ENCODE measurements at regions not wholly inside any gene's neighbourhood (a gene's known extent, or its start where the extent isn't known, plus 50 kb on each side); places are given as distances from the start of the nearest gene placed in this dataset.

DNA sequence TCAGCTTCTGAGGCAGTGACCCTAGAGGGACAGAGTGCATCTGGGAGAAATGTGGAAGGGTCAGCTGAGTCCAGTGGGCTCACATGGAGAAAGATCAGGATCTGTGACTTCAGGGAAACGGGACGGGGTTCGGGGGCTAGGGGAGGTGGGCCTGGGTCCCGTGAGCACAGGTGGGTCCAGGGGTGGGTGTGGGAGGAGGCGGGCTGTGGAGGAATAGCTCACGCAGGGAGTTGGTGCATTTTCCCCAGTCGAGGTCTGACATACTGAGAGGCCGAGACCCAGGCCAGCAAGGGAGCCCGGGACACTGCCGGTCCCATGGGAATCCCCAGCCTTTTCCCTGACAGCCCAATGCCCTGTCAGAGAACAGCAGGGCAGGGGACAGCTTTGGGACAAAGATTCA is 93.1 kb downstream of the TNFAIP2 start:
- intact Hi-C loops (cut with micrococcal nuclease; ENCODE audit: unreplicated experiment) = no loop called here
- Mint-ChIP-seq H3K9me3 (ENCODE audit: unreplicated experiment) (peaks cover 10% of the 10 kb centered on the region), H3K4me3 (ENCODE audit: unreplicated experiment) (no peak overlapping the region), H3K27ac (ENCODE audit: unreplicated experiment) (no peak overlapping the region), H3K36me3 (ENCODE audit: insufficient read depth, unreplicated experiment) (no peaks in the 10 kb centered on the region), H3K27me3 (ENCODE audit: insufficient read depth, unreplicated experiment) (no peaks in the 10 kb centered on the region), H3K4me1 (ENCODE audit: low read depth, unreplicated experiment) (no peaks in the 10 kb centered on the region)
- H3K36me3 ChIP-seq (ENCODE audit: control insufficient read depth, insufficient read depth, low read length) = no peaks in the 10 kb centered on the region
- H3K4me3 ChIP-seq (ENCODE audit: low read depth, low read length) = no peak overlapping the region
- no peaks in the 10 kb centered on the region for H3K27me3 ChIP-seq (replicated peaks; ENCODE audit: control insufficient read depth, insufficient read depth, low read length)
- BruUV-seq (replicated peaks) = no TSS peak
- no peaks in the 10 kb centered on the region for H3K9me3 ChIP-seq
- CTCF ChIA-PET = no interaction called here
- POLR2A ChIA-PET = no interaction called here
- H3K4me1 ChIP-seq = peaks cover 9% of the 10 kb centered on the region
- TF ChIP-seq, protein P1, sequence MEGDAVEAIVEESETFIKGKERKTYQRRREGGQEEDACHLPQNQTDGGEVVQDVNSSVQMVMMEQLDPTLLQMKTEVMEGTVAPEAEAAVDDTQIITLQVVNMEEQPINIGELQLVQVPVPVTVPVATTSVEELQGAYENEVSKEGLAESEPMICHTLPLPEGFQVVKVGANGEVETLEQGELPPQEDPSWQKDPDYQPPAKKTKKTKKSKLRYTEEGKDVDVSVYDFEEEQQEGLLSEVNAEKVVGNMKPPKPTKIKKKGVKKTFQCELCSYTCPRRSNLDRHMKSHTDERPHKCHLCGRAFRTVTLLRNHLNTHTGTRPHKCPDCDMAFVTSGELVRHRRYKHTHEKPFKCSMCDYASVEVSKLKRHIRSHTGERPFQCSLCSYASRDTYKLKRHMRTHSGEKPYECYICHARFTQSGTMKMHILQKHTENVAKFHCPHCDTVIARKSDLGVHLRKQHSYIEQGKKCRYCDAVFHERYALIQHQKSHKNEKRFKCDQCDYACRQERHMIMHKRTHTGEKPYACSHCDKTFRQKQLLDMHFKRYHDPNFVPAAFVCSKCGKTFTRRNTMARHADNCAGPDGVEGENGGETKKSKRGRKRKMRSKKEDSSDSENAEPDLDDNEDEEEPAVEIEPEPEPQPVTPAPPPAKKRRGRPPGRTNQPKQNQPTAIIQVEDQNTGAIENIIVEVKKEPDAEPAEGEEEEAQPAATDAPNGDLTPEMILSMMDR (IDR thresholded peaks at IDR 0.05; ENCODE audit: insufficient read depth in 1 of 2, low read depth in 1 of 2, low read length in 1 of 2, severe bottlenecking in 1 of 2, unreplicated experiment in 1 of 2) = no peak
- DNase-seq = no peak

DNA sequence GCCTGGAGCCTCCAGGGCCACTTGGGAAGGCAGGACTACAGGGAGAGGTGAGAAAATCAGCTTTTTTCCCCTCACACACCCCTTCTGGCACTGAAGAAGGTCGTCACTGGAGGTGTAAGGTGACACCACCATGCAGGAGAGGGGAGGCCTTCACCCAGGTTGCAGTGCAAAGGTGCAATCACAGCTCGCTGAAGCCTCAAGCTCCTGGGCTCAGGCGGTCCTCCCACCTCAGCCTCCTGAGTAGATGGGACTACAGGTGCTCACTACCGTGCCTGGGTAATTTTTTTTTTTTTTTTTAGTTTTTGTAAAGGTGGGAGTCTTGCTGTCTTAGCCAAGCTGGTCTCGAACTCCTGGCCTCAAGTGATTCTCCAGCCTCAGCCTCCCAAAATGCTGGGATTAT is 93.6 kb downstream of the TNFAIP2 start:
- no peaks in the 10 kb centered on the region for H3K36me3 Mint-ChIP-seq (ENCODE audit: insufficient read depth, unreplicated experiment)
- Histone ChIP-seq H3K9me3 (no peaks in the 10 kb centered on the region), H3K4me1 (peaks cover 9% of the 10 kb centered on the region), H3K4me3 (ENCODE audit: low read depth, low read length) (no peak overlapping the region), H3K36me3 (ENCODE audit: control insufficient read depth, insufficient read depth, low read length) (no peaks in the 10 kb centered on the region), H3K27me3 (replicated peaks; ENCODE audit: control insufficient read depth, insufficient read depth, low read length) (no peaks in the 10 kb centered on the region)
- DNase-seq = no peak
- POLR2A ChIA-PET = no interaction called here
- intact Hi-C loops (cut with micrococcal nuclease; ENCODE audit: unreplicated experiment) = no loop called here
- CTCF ChIA-PET = no interaction called here
- no TSS peak for BruUV-seq (replicated peaks)
- no peaks in the 10 kb centered on the region for H3K27me3 Mint-ChIP-seq (ENCODE audit: insufficient read depth, unreplicated experiment)
- H3K27ac Mint-ChIP-seq (ENCODE audit: unreplicated experiment) = no peak overlapping the region
- peaks cover 10% of the 10 kb centered on the region for H3K9me3 Mint-ChIP-seq (ENCODE audit: unreplicated experiment)
- H3K4me3 Mint-ChIP-seq (ENCODE audit: unreplicated experiment) = no peak overlapping the region
- TF ChIP-seq, protein P1 (IDR thresholded peaks at IDR 0.05; ENCODE audit: insufficient read depth in 1 of 2, low read depth in 1 of 2, low read length in 1 of 2, severe bottlenecking in 1 of 2, unreplicated experiment in 1 of 2) = no peak
- H3K4me1 Mint-ChIP-seq (ENCODE audit: low read depth, unreplicated experiment) = no peaks in the 10 kb centered on the region

DNA sequence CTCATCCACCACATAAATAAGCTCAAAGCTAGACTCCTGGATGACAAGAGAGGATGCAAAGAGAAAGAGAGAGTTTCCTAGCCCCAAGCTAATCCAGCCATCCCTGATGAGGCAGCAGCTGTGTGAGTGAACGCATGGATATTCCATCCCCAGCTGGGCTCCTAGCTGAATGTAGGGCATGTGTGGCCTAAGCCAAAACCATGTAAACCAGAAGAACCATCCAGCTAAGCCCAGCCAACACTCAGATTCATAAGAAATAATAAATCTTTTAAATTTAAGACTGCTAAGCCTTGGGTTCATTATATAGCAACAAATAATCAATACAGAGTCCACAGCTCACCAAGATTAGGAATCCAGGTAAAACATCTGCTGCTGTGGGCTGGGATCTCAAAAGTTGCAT is 94.3 kb downstream of the TNFAIP2 start:
- no peaks in the 10 kb centered on the region for H3K9me3 ChIP-seq
- H3K27me3 ChIP-seq (replicated peaks; ENCODE audit: control insufficient read depth, insufficient read depth, low read length) = no peaks in the 10 kb centered on the region
- no peak for DNase-seq
- H3K4me1 ChIP-seq = peaks cover 9% of the 10 kb centered on the region
- no peaks in the 10 kb centered on the region for H3K27me3 Mint-ChIP-seq (ENCODE audit: insufficient read depth, unreplicated experiment)
- ChIA-PET POLR2A (no interaction called here), CTCF (no interaction called here)
- peaks cover 10% of the 10 kb centered on the region for H3K9me3 Mint-ChIP-seq (ENCODE audit: unreplicated experiment)
- H3K4me3 Mint-ChIP-seq (ENCODE audit: unreplicated experiment) = no peak overlapping the region
- intact Hi-C loops (cut with micrococcal nuclease; ENCODE audit: unreplicated experiment) = no loop called here
- TF ChIP-seq, protein P1 (IDR thresholded peaks at IDR 0.05; ENCODE audit: insufficient read depth in 1 of 2, low read depth in 1 of 2, low read length in 1 of 2, severe bottlenecking in 1 of 2, unreplicated experiment in 1 of 2) = no peak
- no peak overlapping the region for H3K4me3 ChIP-seq (ENCODE audit: low read depth, low read length)
- no peaks in the 10 kb centered on the region for H3K4me1 Mint-ChIP-seq (ENCODE audit: low read depth, unreplicated experiment)
- H3K36me3 ChIP-seq (ENCODE audit: control insufficient read depth, insufficient read depth, low read length) = no peaks in the 10 kb centered on the region
- no peak overlapping the region for H3K27ac Mint-ChIP-seq (ENCODE audit: unreplicated experiment)
- H3K36me3 Mint-ChIP-seq (ENCODE audit: insufficient read depth, unreplicated experiment) = no peaks in the 10 kb centered on the region
- no TSS peak for BruUV-seq (replicated peaks)
